Peyer's patch (tissue), 4 donors: ENCODE measurements at regions not wholly inside any gene's neighbourhood (a gene's known extent, or its start where the extent isn't known, plus 50 kb on each side); places are given as distances from the start of the nearest gene placed in this dataset.
"Not testable (repeated sequence)": the region's sequence is repeated elsewhere in the genome, so short reads cannot be mapped to it uniquely, and the experiment has no call there.

Experiments
- DNase-seq, 3 donors: peaks; one replicate each; pipeline ENCODE4 v3.0.0-alpha.2; 2017 to 2019
- H3K27ac ChIP-seq, 4 donors: fragments of 200-600 bp; sonication (generic); one replicate each; pipeline ENCODE4 v1.5.1; 2016 to 2019
- H3K27me3 ChIP-seq, 2 donors: fragments of 200-600 bp; sonication (generic); one replicate each; pipeline ENCODE4 v1.5.1; 2019
- H3K36me3 ChIP-seq, 3 donors: fragments of 200-600 bp; sonication (generic); one replicate each; pipeline ENCODE4 v1.5.1; 2016 to 2019
- H3K4me1 ChIP-seq, 4 donors: fragments of 200-600 bp; sonication (generic); one replicate each; pipeline ENCODE4 v1.5.1; 2016 to 2019
- H3K4me3 ChIP-seq, 4 donors: fragments of 200-600 bp; sonication (generic); 1 replicate in 3 of 4; 2 replicates in 1 of 4; pipeline ENCODE4 v1.5.1; 2016 to 2019; ENCODE audit warnings: mild to moderate bottlenecking in 1 of 4
- H3K9me3 ChIP-seq, 4 donors: fragments of 200-600 bp; sonication (generic); one replicate each; pipeline ENCODE4 v1.5.1; 2016 to 2019; ENCODE audit warnings: mild to moderate bottlenecking in 1 of 4
- CTCF ChIP-seq, 6 experiments: fragments of 450-650 bp in 4 of 6; fragments of 200-600 bp in 2 of 6; sonication (generic) in 1 of 6; IDR thresholded peaks; one replicate each; pipeline ENCODE4 v1.5.1; 2017 to 2019; ENCODE audit warnings: antibody characterized with exemption in 6 of 6, mild to moderate bottlenecking in 3 of 6, moderate library complexity in 1 of 6
- POLR2A ChIP-seq, 2 donors: fragments of 450-650 bp; IDR thresholded peaks; one replicate each; pipeline ENCODE4 v1.5.1; 2017; ENCODE audit warnings: antibody characterized with exemption in 2 of 2, mild to moderate bottlenecking in 2 of 2, moderate library complexity in 2 of 2

- no peak for TF ChIP-seq POLR2A (IDR thresholded peaks at IDR 0.05)
- no peak for TF ChIP-seq CTCF (IDR thresholded peaks at IDR 0.05)
- Histone ChIP-seq H3K27me3 (no peaks in the 10 kb centered on the region), H3K27ac (no peak overlapping the region), H3K4me3 (no peak overlapping the region), H3K9me3 (no peaks in the 10 kb centered on the region), H3K4me1 (no peaks in the 10 kb centered on the region), H3K36me3 (no peaks in the 10 kb centered on the region)
- no peak for DNase-seq
These were observed 153.6 kb upstream of the PITRM1 start for GRCh38 chr10:3325954-3326750.

GRCh38 chr10:3324612-3325038 is 152.0 kb upstream of the PITRM1 start:
- DNase-seq = no peak
- no peaks in the 10 kb centered on the region for H3K36me3 ChIP-seq
- TF ChIP-seq POLR2A (IDR thresholded peaks at IDR 0.05) = no peak
- no peaks in the 10 kb centered on the region for H3K27me3 ChIP-seq
- no peaks in the 10 kb centered on the region for H3K9me3 ChIP-seq
- no peaks in the 10 kb centered on the region for H3K4me1 ChIP-seq
- no peak overlapping the region for H3K27ac ChIP-seq
- H3K4me3 ChIP-seq = no peak overlapping the region

GRCh38 chr10:3323865-3324498 is 151.4 kb upstream of the PITRM1 start:
- TF ChIP-seq POLR2A (IDR thresholded peaks at IDR 0.05) (no peak), CTCF (IDR thresholded peaks at IDR 0.05) (no peak)
- Histone ChIP-seq H3K36me3 (no peaks in the 10 kb centered on the region), H3K4me1 (no peaks in the 10 kb centered on the region), H3K27ac (no peak overlapping the region), H3K9me3 (no peaks in the 10 kb centered on the region), H3K27me3 (no peaks in the 10 kb centered on the region), H3K4me3 (no peak overlapping the region)
- no peak for DNase-seq

- TF ChIP-seq POLR2A (IDR thresholded peaks at IDR 0.05) (no peak), CTCF (IDR thresholded peaks at IDR 0.05) (no peak)
These were observed 148.5 kb upstream of the PITRM1 start for GRCh38 chr10:3321123-3321522.

GRCh38 chr10:3319811-3320226 is 147.2 kb upstream of the PITRM1 start:
- Histone ChIP-seq H3K36me3 (no peaks in the 10 kb centered on the region), H3K27me3 (no peaks in the 10 kb centered on the region), H3K4me1 (no peaks in the 10 kb centered on the region), H3K4me3 (no peak overlapping the region), H3K27ac (no peak overlapping the region), H3K9me3 (no peaks in the 10 kb centered on the region)
- TF ChIP-seq POLR2A (IDR thresholded peaks at IDR 0.05) (no peak), CTCF (IDR thresholded peaks at IDR 0.05) (no peak)
- peak in 1 of 3 donors; percentile 29 for DNase-seq

More at GRCh38 chr10:3321123-3321522, 148.5 kb upstream of the PITRM1 start:
- Histone ChIP-seq H3K4me3 (no peak overlapping the region), H3K36me3 (no peaks in the 10 kb centered on the region), H3K27me3 (no peaks in the 10 kb centered on the region), H3K27ac (no peak overlapping the region), H3K9me3 (no peaks in the 10 kb centered on the region), H3K4me1 (no peaks in the 10 kb centered on the region)
- DNase-seq = peak in 1 of 3 donors; percentile 31

GRCh38 chr10:3318480-3318807 is 145.9 kb upstream of the PITRM1 start:
- H3K4me3 ChIP-seq, H3K27ac ChIP-seq, H3K36me3 ChIP-seq, H3K4me1 ChIP-seq, H3K9me3 ChIP-seq, H3K27me3 ChIP-seq: not testable (repeated sequence)
- peak in 1 of 3 donors; percentile 24 for DNase-seq

GRCh38 chr10:3317553-3318479 is 145.2 kb upstream of the PITRM1 start:
- H3K9me3 ChIP-seq, H3K4me3 ChIP-seq, H3K4me1 ChIP-seq, H3K27ac ChIP-seq, H3K27me3 ChIP-seq, H3K36me3 ChIP-seq: not testable (repeated sequence)
- peak in 1 of 3 donors; percentile 7 for DNase-seq

- H3K27ac ChIP-seq, H3K4me1 ChIP-seq: not testable (repeated sequence)
- DNase-seq = peak in 1 of 3 donors; percentile 27
These were observed 142.0 kb upstream of the PITRM1 start for GRCh38 chr10:3314445-3315085.

GRCh38 chr10:3313784-3314444 is 141.3 kb upstream of the PITRM1 start:
- not testable (repeated sequence) for H3K4me1 ChIP-seq, H3K4me3 ChIP-seq, H3K36me3 ChIP-seq, H3K27me3 ChIP-seq, H3K9me3 ChIP-seq, H3K27ac ChIP-seq
- DNase-seq = peak in 1 of 3 donors; percentile 40

More at GRCh38 chr10:3314445-3315085, 142.0 kb upstream of the PITRM1 start:
- not testable (repeated sequence) for H3K4me3 ChIP-seq, H3K27me3 ChIP-seq, H3K36me3 ChIP-seq, H3K9me3 ChIP-seq
